H1 (cell line): ENCODE measurements at regions not wholly inside any gene's neighbourhood (a gene's known extent, or its start where the extent isn't known, plus 50 kb on each side); places are given as distances from the start of the nearest gene placed in this dataset.

Experiments
- CTCF ChIA-PET: fragments of 300-600 bp; sonication (Branson Sonifier 250); formaldehyde crosslinking; loops from one replicate; lab custom pipeline; 2021; ENCODE audit not compliant: partially characterized antibody; lab: Charles Lee
- POLR2A ChIA-PET: fragments of 300-600 bp; sonication (Branson Sonifier 250); formaldehyde crosslinking; loops from one replicate; lab custom pipeline; 2021; ENCODE audit warnings: inconsistent platforms; ENCODE audit not compliant: partially characterized antibody; lab: Charles Lee
- DNase-seq, 2 experiments: peaks; one replicate each; pipeline versions ENCODE4 v3.0.0 to v3.0.0-alpha.2; 2010 to 2022; ENCODE audit warnings: low spot score in 2 of 2, low read depth in 1 of 2, mixed read lengths in 1 of 2
- FAIRE-seq: peaks from 2 replicates; lab custom pipeline; 2011; peaks lifted over from hg19 to GRCh38; lab: Jason Lieb, UNC
- H2AFZ ChIP-seq: 2 replicates; pipeline ENCODE4 v1.8.1; 2012; ENCODE audit warnings: low read length, inconsistent platforms
- H2AK5ac ChIP-seq: 2 replicates; pipeline ENCODE4 v1.6.1; 2013; ENCODE audit warnings: low read depth, low read length
- H2BK120ac ChIP-seq: replicated peaks from 2 replicates; pipeline ENCODE3; 2013; ENCODE audit warnings: low read depth, low read length, inconsistent platforms
- H2BK12ac ChIP-seq: 2 replicates; pipeline ENCODE4 v1.6.1; 2013; ENCODE audit warnings: low read depth, low read length
- H2BK15ac ChIP-seq: 2 replicates; pipeline ENCODE4 v1.6.1; 2013; ENCODE audit warnings: low read length
- H2BK20ac ChIP-seq: 2 replicates; pipeline ENCODE4 v1.6.1; 2013; ENCODE audit warnings: low read length
- H2BK5ac ChIP-seq: 2 replicates; pipeline ENCODE4 v1.6.1; 2013; ENCODE audit warnings: low read depth, low read length
- H3K14ac ChIP-seq: 2 replicates; pipeline ENCODE4 v1.6.1; 2013; ENCODE audit warnings: inconsistent platforms; ENCODE audit not compliant: insufficient read length
- H3K18ac ChIP-seq: 2 replicates; pipeline ENCODE4 v1.6.1; 2013; ENCODE audit warnings: low read length; ENCODE audit errors: extremely low read depth
- H3K23ac ChIP-seq: 2 replicates; pipeline ENCODE4 v1.6.1; 2013; ENCODE audit warnings: inconsistent platforms; ENCODE audit not compliant: insufficient read length
- H3K23me2 ChIP-seq: 2 replicates; pipeline ENCODE4 v1.6.1; 2013; ENCODE audit warnings: low read depth, low read length
- H3K27ac ChIP-seq: 2 replicates; pipeline ENCODE4 v1.6.1; 2011; ENCODE audit warnings: low read depth, low read length, inconsistent platforms
- H3K27me3 ChIP-seq, 4 experiments: replicated peaks in 1 of 4; 1 replicate in 1 of 4; 2 replicates in 3 of 4; pipeline versions ENCODE4 v1.6.1 to v1.8.1; 2011 to 2013; ENCODE audit warnings: low read length in 3 of 4, mild to moderate bottlenecking in 3 of 4, inconsistent platforms in 2 of 4, mixed read lengths in 2 of 4, moderate library complexity in 1 of 4; ENCODE audit not compliant: control insufficient read depth in 3 of 4, insufficient read depth in 3 of 4; ENCODE audit errors: extremely low read depth in 1 of 4
- H3K36me3 ChIP-seq, 4 experiments: 2 replicates each; pipeline versions ENCODE4 v1.6.1 to v1.8.1; 2011 to 2013; ENCODE audit warnings: mild to moderate bottlenecking in 4 of 4, low read length in 3 of 4, moderate library complexity in 2 of 4, control low read depth in 1 of 4, inconsistent platforms in 1 of 4; ENCODE audit not compliant: insufficient read depth in 4 of 4, control insufficient read depth in 2 of 4
- H3K4ac ChIP-seq: replicated peaks from 2 replicates; pipeline ENCODE3; 2013; ENCODE audit warnings: low read length, low read depth, mixed read lengths, inconsistent platforms; ENCODE audit not compliant: insufficient read length
- H3K4me1 ChIP-seq, 4 experiments: replicated peaks in 1 of 4; 1 replicate in 1 of 4; 2 replicates in 3 of 4; pipeline versions ENCODE4 v1.6.1 to v1.8.1; 2011 to 2013; ENCODE audit warnings: low read length in 3 of 4, inconsistent platforms in 2 of 4, mixed read lengths in 1 of 4; ENCODE audit not compliant: insufficient read depth in 4 of 4, control insufficient read depth in 3 of 4
- H3K4me2 ChIP-seq, 2 experiments: 2 replicates each; pipeline versions ENCODE4 v1.6.1 to v1.8.1; 2011 to 2013; ENCODE audit warnings: low read depth in 2 of 2, low read length in 2 of 2, control low read depth in 1 of 2, inconsistent platforms in 1 of 2, mild to moderate bottlenecking in 1 of 2; ENCODE audit not compliant: insufficient read depth in 1 of 2
- H3K4me3 ChIP-seq, 4 experiments: fragments of 200-600, 300-600 bp in 1 of 4; sonication (generic), shearing (Covaris generic), sonication (Bioruptor Twin) in 1 of 4; 2 replicates each; pipeline versions ENCODE4 v1.5.1 to v1.8.1; 2011 to 2016; ENCODE audit warnings: low read length in 4 of 4, low read depth in 3 of 4, control low read depth in 2 of 4, inconsistent platforms in 2 of 4, mild to moderate bottlenecking in 2 of 4, mixed read lengths in 1 of 4, moderate library complexity in 1 of 4; ENCODE audit not compliant: insufficient read depth in 2 of 4; ENCODE audit errors: extremely low read depth in 1 of 4
- H3K56ac ChIP-seq: replicated peaks from 2 replicates; pipeline ENCODE3; 2013; ENCODE audit warnings: low read depth, mild to moderate bottlenecking, mixed read lengths, low read length, inconsistent platforms; ENCODE audit not compliant: insufficient read length
- H3K79me1 ChIP-seq: 2 replicates; pipeline ENCODE4 v1.6.1; 2013; ENCODE audit warnings: low read depth, low read length, control low read depth
- H3K79me2 ChIP-seq, 2 experiments: 2 replicates each; pipeline versions ENCODE4 v1.6.1 to v1.8.1; 2012 to 2013; ENCODE audit warnings: low read length in 2 of 2, mild to moderate bottlenecking in 2 of 2, inconsistent platforms in 1 of 2; ENCODE audit not compliant: insufficient read depth in 2 of 2, control insufficient read depth in 1 of 2
- H3K9ac ChIP-seq, 4 experiments: replicated peaks in 1 of 4; 1 replicate in 1 of 4; 2 replicates in 3 of 4; pipeline versions ENCODE4 v1.6.1 to v1.8.1; 2011 to 2013; ENCODE audit warnings: low read depth in 3 of 4, low read length in 3 of 4, control low read depth in 2 of 4, mild to moderate bottlenecking in 2 of 4, moderate library complexity in 2 of 4, inconsistent platforms in 1 of 4; ENCODE audit errors: extremely low read depth in 1 of 4
- H3K9me3 ChIP-seq, 2 experiments: 2 replicates each; pipeline versions ENCODE4 v1.6.1 to v1.8.1; 2012 to 2013; ENCODE audit warnings: mild to moderate bottlenecking in 2 of 2, moderate library complexity in 2 of 2, control low read depth in 1 of 2, inconsistent platforms in 1 of 2, low read depth in 1 of 2, low read length in 1 of 2, mixed read lengths in 1 of 2; ENCODE audit not compliant: insufficient read depth in 2 of 2
- H4K20me1 ChIP-seq, 2 experiments: replicated peaks in 1 of 2; 2 replicates each; pipeline versions ENCODE3 to v1.8.1; 2011 to 2013; ENCODE audit warnings: inconsistent platforms in 2 of 2, low read length in 2 of 2, mild to moderate bottlenecking in 1 of 2; ENCODE audit not compliant: insufficient read depth in 2 of 2, control insufficient read depth in 1 of 2
- H4K5ac ChIP-seq: 2 replicates; pipeline ENCODE4 v1.6.1; 2013; ENCODE audit warnings: low read length, low read depth, mixed read lengths, inconsistent platforms; ENCODE audit not compliant: insufficient read length
- H4K8ac ChIP-seq: 2 replicates; pipeline ENCODE4 v1.8.0; 2013; ENCODE audit warnings: mild to moderate bottlenecking, moderate library complexity, low read length, inconsistent platforms; ENCODE audit not compliant: insufficient read depth; ENCODE audit errors: extremely low read depth
- H4K91ac ChIP-seq: replicated peaks from 2 replicates; pipeline ENCODE3; 2013; ENCODE audit warnings: low read length, mixed read lengths, inconsistent platforms; ENCODE audit not compliant: insufficient read length
- ASH2L ChIP-seq: fragments of 200-600, 300-600 bp; sonication (generic); IDR thresholded peaks from one replicate; pipeline ENCODE4 v1.7.1; 2017; ENCODE audit warnings: low read length
- WGBS, 2 experiments: shearing (Covaris generic) in 1 of 2; methylation state at CpG; one replicate each; pipeline versions ENCODE4 v1.1.6 to v1.1.7; 2013 to 2015; ENCODE audit warnings: low lambda C conversion rate in 2 of 2, mixed read lengths in 2 of 2, inconsistent platforms in 1 of 2, low coverage in 1 of 2, missing lambda C conversion rate in 1 of 2; ENCODE audit not compliant: insufficient replicate concordance in 2 of 2, insufficient coverage in 1 of 2, insufficient read length in 1 of 2; ENCODE audit errors: extremely low coverage in 1 of 2, missing lambda C conversion rate in 1 of 2; 5-methylcytosine and 5-hydroxymethylcytosine counted together

DNA sequence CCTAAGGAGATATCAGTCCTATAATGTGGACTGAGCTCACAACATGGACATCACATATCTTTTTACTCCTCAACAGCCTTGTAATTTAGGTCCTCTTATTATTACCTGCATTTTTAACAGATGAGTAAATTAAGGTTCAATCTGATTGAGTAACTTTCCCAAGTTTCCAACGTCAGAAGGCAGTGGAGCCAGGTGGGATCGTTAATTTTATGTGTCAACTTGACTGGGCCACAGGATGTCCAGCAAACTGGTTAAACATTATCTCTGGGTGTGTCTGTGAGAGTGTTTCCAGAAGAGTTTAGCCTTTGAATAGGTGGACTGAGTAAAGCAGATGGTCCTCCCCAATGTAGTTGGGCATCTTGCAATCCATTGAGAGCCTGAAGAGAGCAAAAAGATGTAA, 59.0 kb upstream of the SLIT2 start:
- Histone ChIP-seq H3K4me2 (no peak overlapping the region), H3K4me3 (no peak overlapping the region), H3K9ac (no peak overlapping the region), H3K27ac (no peak overlapping the region), H3K4ac (no peak overlapping the region), H3K18ac (no peak overlapping the region), H4K91ac (no peak overlapping the region), H2AFZ (no peak overlapping the region), H2AK5ac (no peak overlapping the region), H3K79me1 (no peaks in the 10 kb centered on the region), H2BK20ac (no peak overlapping the region), H4K20me1 (no peaks in the 10 kb centered on the region), H4K5ac (no peak overlapping the region), H3K23me2 (no peaks in the 10 kb centered on the region; the same call in 1 of the 2 replicates), H4K8ac (no peak overlapping the region), H3K9me3 (peaks cover 0 to 4% of the 10 kb centered on the region in 2 experiments; a peak in 1 of 4 replicates), H3K4me1 (no peaks in the 10 kb centered on the region), H3K36me3 (no peaks in the 10 kb centered on the region), H3K79me2 (no peaks in the 10 kb centered on the region), H3K23ac (no peak overlapping the region), H3K56ac (no peak overlapping the region), H2BK120ac (no peak overlapping the region), H3K27me3 (no peaks in the 10 kb centered on the region), H2BK12ac (no peak overlapping the region), H2BK5ac (no peak overlapping the region), H2BK15ac (no peak overlapping the region), H3K14ac (no peak overlapping the region)
- ChIA-PET POLR2A (no interaction called here), CTCF (no interaction called here)
- TF ChIP-seq ASH2L: no peak
- 86% methylated on average over 2 of the region's 2 CpGs; no CpG with 5 or more reads in 1 of the 2 experiments for WGBS, 2 experiments
- FAIRE-seq (no peak), DNase-seq (no peak)
